ENCODE measurements at regions not wholly inside any gene's neighbourhood (a gene's known extent, or its start where the extent isn't known, plus 50 kb on each side); places are given as distances from the start of the nearest gene placed in this dataset.

GRCh38 chr4:167290678-167291077 is 56.4 kb upstream of the SPOCK3 start:
- ATAC-seq (no peak), DNase-seq (no peak)
- Histone ChIP-seq H3K27ac (ENCODE audit: low read length) (no peak overlapping the region), H3K4me3 (ENCODE audit: low read length) (no peak overlapping the region), H3K27me3 (ENCODE audit: control insufficient read depth, insufficient read depth) (no peaks in the 10 kb centered on the region), H3K9me3 (ENCODE audit: control insufficient read depth, low read length) (no peaks in the 10 kb centered on the region), H3K4me1 (ENCODE audit: control insufficient read depth, insufficient read depth, low read length) (no peaks in the 10 kb centered on the region)
- intact Hi-C loops (cut with DNase I): loop anchor here in 3 of 4 donors (5.0 kb wide), 1 partner anchor 268 kb away; no protein-coding TSS in a partner anchor

- DNase-seq: no peak
- Histone ChIP-seq H3K4me3 (ENCODE audit: low read length) (no peak overlapping the region), H3K9me3 (ENCODE audit: control insufficient read depth, low read length) (no peaks in the 10 kb centered on the region), H3K4me1 (ENCODE audit: control insufficient read depth, insufficient read depth, low read length) (no peaks in the 10 kb centered on the region), H3K27ac (ENCODE audit: low read length) (no peak overlapping the region), H3K27me3 (ENCODE audit: control insufficient read depth, insufficient read depth) (no peaks in the 10 kb centered on the region)
- ATAC-seq: no peak
- 34% methylated on average over 2 of the region's 2 CpGs for WGBS
- intact Hi-C loops (cut with DNase I): no loop called here
These were observed 74.6 kb upstream of the SPOCK3 start for GRCh38 chr4:167308876-167309275.

- intact Hi-C loops (cut with DNase I): no loop called here
- no peaks in the 10 kb centered on the region for H3K4me1 ChIP-seq (ENCODE audit: control insufficient read depth, insufficient read depth, low read length)
- WGBS: 87% methylated on average over 4 of the region's 4 CpGs
- DNase-seq (no peak), ATAC-seq (no peak)
- H3K27me3 ChIP-seq (ENCODE audit: control insufficient read depth, insufficient read depth): no peaks in the 10 kb centered on the region
- no peak overlapping the region for H3K4me3 ChIP-seq (ENCODE audit: low read length)
- no peaks in the 10 kb centered on the region for H3K9me3 ChIP-seq (ENCODE audit: control insufficient read depth, low read length)
- no peak overlapping the region for H3K27ac ChIP-seq (ENCODE audit: low read length)
These were observed 87.0 kb upstream of the SPOCK3 start for GRCh38 chr4:167321299-167321698.

GRCh38 chr4:167339781-167340180 is 105.5 kb upstream of the SPOCK3 start:
- no peaks in the 10 kb centered on the region for H3K27me3 ChIP-seq (ENCODE audit: control insufficient read depth, insufficient read depth)
- intact Hi-C loops (cut with DNase I): no loop called here
- no peaks in the 10 kb centered on the region for H3K4me1 ChIP-seq (ENCODE audit: control insufficient read depth, insufficient read depth, low read length)
- no peak overlapping the region for H3K4me3 ChIP-seq (ENCODE audit: low read length)
- H3K27ac ChIP-seq (ENCODE audit: low read length): no peak overlapping the region
- WGBS: 71% methylated on average over 6 of the region's 6 CpGs
- ATAC-seq (no peak), DNase-seq (no peak)
- H3K9me3 ChIP-seq (ENCODE audit: control insufficient read depth, low read length): no peaks in the 10 kb centered on the region

DNA sequence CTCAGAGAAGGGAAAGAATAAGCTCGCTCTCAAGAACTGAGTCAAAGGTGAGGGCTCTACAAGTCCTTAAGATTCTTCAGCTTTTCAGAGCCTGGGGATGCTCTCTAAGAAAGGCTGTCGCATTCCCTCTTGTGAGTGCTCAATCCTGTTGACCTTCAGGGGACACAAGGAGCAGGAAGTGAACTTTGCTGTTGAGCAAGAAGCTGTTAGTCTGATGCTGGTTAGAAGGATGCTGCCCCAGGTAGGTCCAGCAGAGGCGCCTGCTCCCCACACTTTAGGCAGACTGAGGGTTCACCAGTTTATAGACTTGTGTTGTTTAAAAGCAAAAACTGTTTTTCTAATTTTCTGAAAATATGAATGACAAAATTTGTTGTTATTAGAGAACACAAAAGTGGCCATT is 125.4 kb upstream of the SPOCK3 start:
- intact Hi-C loops (cut with DNase I): no loop called here
- no peak overlapping the region for H3K4me3 ChIP-seq (ENCODE audit: low read length)
- no peak overlapping the region for H3K27ac ChIP-seq (ENCODE audit: low read length)
- H3K27me3 ChIP-seq (ENCODE audit: control insufficient read depth, insufficient read depth): no peaks in the 10 kb centered on the region
- no peaks in the 10 kb centered on the region for H3K9me3 ChIP-seq (ENCODE audit: control insufficient read depth, low read length)
- DNase-seq (no peak), ATAC-seq (no peak)
- WGBS: 45% methylated on average over 3 of the region's 3 CpGs
- no peaks in the 10 kb centered on the region for H3K4me1 ChIP-seq (ENCODE audit: control insufficient read depth, insufficient read depth, low read length)

GRCh38 chr4:167379076-167379835 is 145.0 kb upstream of the SPOCK3 start:
- DNase-seq: no peak
- intact Hi-C loops (cut with DNase I): no loop called here

DNA sequence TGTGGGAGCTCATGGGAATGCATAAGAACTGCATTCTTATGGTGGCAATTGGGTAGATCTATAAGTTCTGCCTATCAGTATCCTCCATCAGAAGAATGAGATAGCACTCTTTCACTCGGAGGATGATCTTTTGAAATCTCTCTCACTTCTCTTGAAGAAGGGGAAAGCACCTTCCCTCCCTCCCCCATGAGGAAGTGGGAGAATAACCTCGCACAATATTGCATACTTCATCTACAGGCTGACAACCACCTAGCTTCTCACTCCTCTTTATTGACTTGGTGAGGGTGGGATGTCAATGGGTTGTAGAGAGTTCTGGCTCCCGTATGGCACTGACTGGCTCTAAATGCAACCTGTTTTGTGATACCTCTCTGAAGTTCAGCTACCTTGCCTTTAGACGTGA is 146.7 kb upstream of the SPOCK3 start:
- ATAC-seq (no peak), DNase-seq (no peak)
- Histone ChIP-seq H3K9me3 (ENCODE audit: control insufficient read depth, low read length) (no peaks in the 10 kb centered on the region), H3K4me1 (ENCODE audit: control insufficient read depth, insufficient read depth, low read length) (no peaks in the 10 kb centered on the region), H3K27ac (ENCODE audit: low read length) (no peak overlapping the region), H3K4me3 (ENCODE audit: low read length) (no peak overlapping the region), H3K27me3 (ENCODE audit: control insufficient read depth, insufficient read depth) (no peaks in the 10 kb centered on the region)
- intact Hi-C loops (cut with DNase I): no loop called here
- WGBS: 74% methylated on average over 4 of the region's 4 CpGs

More at GRCh38 chr4:167379076-167379835, 145.0 kb upstream of the SPOCK3 start:
- no peak overlapping the region for H3K27ac ChIP-seq (ENCODE audit: low read length)
- no peaks in the 10 kb centered on the region for H3K9me3 ChIP-seq (ENCODE audit: control insufficient read depth, low read length)
- H3K27me3 ChIP-seq (ENCODE audit: control insufficient read depth, insufficient read depth): no peaks in the 10 kb centered on the region
- ATAC-seq: no peak
- H3K4me3 ChIP-seq (ENCODE audit: low read length): no peak overlapping the region
- H3K4me1 ChIP-seq (ENCODE audit: control insufficient read depth, insufficient read depth, low read length): no peaks in the 10 kb centered on the region
- WGBS: 33% methylated on average over 4 of the region's 4 CpGs

DNA sequence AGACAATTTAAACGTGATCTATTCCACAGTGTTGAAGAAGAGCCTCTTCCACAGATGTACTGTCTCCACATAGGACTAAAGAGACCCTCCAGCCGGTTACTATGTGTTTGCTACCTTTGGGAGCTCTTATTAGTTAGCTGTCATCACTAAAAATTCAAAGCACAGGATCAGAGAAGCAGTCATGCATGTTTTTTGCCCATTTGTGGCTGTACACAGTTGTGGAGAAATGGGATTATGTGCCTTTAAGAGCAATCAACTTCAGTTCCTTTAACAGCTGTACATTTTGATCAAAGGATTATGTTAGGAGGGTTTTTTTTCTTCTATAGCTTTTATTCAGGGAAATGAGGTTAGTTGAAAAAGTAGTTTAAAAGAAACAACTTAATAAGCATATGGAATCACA is 149.0 kb upstream of the SPOCK3 start:
- no peak overlapping the region for H3K27ac ChIP-seq (ENCODE audit: low read length)
- no peaks in the 10 kb centered on the region for H3K4me1 ChIP-seq (ENCODE audit: control insufficient read depth, insufficient read depth, low read length)
- no peak for ATAC-seq
- intact Hi-C loops (cut with DNase I): no loop called here
- no peak for DNase-seq
- H3K27me3 ChIP-seq (ENCODE audit: control insufficient read depth, insufficient read depth): no peaks in the 10 kb centered on the region
- WGBS: 38% methylated on average over 2 of the region's 2 CpGs
- H3K4me3 ChIP-seq (ENCODE audit: low read length): no peak overlapping the region
- H3K9me3 ChIP-seq (ENCODE audit: control insufficient read depth, low read length): no peaks in the 10 kb centered on the region

DNA sequence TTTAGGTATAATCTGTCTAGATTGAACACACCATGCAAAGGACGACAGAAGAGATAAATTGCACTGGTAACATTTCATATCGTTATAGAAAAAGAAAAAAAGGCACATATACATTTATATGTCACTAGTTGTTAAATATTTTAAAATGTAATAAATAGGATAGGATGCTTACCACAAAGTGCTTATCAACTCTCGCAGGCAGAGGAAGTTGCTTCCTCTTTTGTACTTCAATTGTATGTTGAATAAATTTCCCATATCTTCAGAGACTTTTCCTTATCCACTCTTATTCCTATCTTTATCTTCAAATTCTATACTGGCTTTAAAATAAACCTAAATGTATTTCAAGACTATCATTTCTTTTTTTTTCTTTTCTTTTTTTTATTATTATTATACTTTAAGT is 163.3 kb upstream of the SPOCK3 start:
- intact Hi-C loops (cut with DNase I): no loop called here
- H3K9me3 ChIP-seq (ENCODE audit: control insufficient read depth, low read length): no peaks in the 10 kb centered on the region
- H3K27ac ChIP-seq (ENCODE audit: low read length): no peak overlapping the region
- WGBS: 57% methylated on average over 3 of the region's 3 CpGs
- ATAC-seq: no peak
- no peaks in the 10 kb centered on the region for H3K27me3 ChIP-seq (ENCODE audit: control insufficient read depth, insufficient read depth)
- no peaks in the 10 kb centered on the region for H3K4me1 ChIP-seq (ENCODE audit: control insufficient read depth, insufficient read depth, low read length)
- H3K4me3 ChIP-seq (ENCODE audit: low read length): no peak overlapping the region
- no peak for DNase-seq

DNA sequence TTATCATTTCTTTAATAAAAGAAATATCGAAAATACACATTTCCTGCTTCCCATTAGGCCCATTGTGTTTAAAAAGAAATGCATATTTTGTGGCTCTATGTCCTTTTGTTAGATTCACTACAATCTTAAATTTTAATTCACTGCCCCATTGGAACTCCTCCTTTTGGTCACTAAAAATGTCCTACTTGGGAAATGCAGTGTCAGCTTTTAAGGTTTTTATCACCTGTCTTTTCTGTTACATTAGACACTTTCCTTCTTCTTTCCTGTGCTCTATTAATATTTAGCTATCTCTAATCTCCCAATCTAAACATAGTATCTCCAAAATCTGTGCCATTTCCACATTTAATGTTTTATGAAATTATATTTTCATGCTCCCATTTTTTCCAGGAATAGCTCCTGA is 164.9 kb upstream of the SPOCK3 start:
- Histone ChIP-seq H3K4me1 (ENCODE audit: control insufficient read depth, insufficient read depth, low read length) (no peaks in the 10 kb centered on the region), H3K4me3 (ENCODE audit: low read length) (no peak overlapping the region), H3K27ac (ENCODE audit: low read length) (no peak overlapping the region), H3K9me3 (ENCODE audit: control insufficient read depth, low read length) (no peaks in the 10 kb centered on the region), H3K27me3 (ENCODE audit: control insufficient read depth, insufficient read depth) (no peaks in the 10 kb centered on the region)
- WGBS: 69% methylated on average over 1 of the region's 1 CpG
- no peak for ATAC-seq
- no peak for DNase-seq
- intact Hi-C loops (cut with DNase I): no loop called here

- intact Hi-C loops (cut with DNase I): no loop called here
- Histone ChIP-seq H3K27me3 (ENCODE audit: control insufficient read depth, insufficient read depth) (no peaks in the 10 kb centered on the region), H3K4me1 (ENCODE audit: control insufficient read depth, insufficient read depth, low read length) (no peaks in the 10 kb centered on the region), H3K4me3 (ENCODE audit: low read length) (no peak overlapping the region), H3K27ac (ENCODE audit: low read length) (no peak overlapping the region), H3K9me3 (ENCODE audit: control insufficient read depth, low read length) (no peaks in the 10 kb centered on the region)
- WGBS: 94% methylated on average over 1 of the region's 1 CpG
- ATAC-seq (no peak), DNase-seq (no peak)
These were observed 171.9 kb upstream of the SPOCK3 start for GRCh38 chr4:167406181-167406580.

GRCh38 chr4:167415461-167415860 is 181.2 kb upstream of the SPOCK3 start:
- Histone ChIP-seq H3K27ac (ENCODE audit: low read length) (no peak overlapping the region), H3K4me1 (ENCODE audit: control insufficient read depth, insufficient read depth, low read length) (no peaks in the 10 kb centered on the region), H3K27me3 (ENCODE audit: control insufficient read depth, insufficient read depth) (no peaks in the 10 kb centered on the region), H3K9me3 (ENCODE audit: control insufficient read depth, low read length) (no peaks in the 10 kb centered on the region), H3K4me3 (ENCODE audit: low read length) (no peak overlapping the region)
- intact Hi-C loops (cut with DNase I): no loop called here
- DNase-seq (no peak), ATAC-seq (no peak)
- WGBS: 89% methylated on average over 4 of the region's 4 CpGs

Measured in right cardiac atrium (tissue), 5 donors.